ENCODE measurements at regions not wholly inside any gene's neighbourhood (a gene's known extent, or its start where the extent isn't known, plus 50 kb on each side); places are given as distances from the start of the nearest gene placed in this dataset.

DNA sequence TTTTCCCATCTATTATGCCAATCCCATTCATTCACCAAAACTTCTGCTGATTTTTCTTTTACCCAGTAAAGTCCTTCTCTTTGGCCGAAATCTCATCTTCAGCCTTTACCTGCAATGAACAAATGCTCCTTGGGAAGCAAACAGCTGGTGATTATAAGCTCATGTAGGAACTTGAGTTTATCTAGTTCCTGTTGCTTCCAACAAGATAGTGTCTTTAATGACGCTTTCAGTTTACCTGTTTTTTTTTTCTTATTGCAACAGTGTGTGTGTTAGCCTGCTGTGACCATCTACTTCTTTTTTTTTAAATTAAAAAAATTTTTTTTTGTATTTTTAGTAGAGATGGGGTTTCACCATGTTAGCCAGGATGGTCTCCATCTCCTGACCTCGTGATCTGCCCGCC, 156.0 kb downstream of the CD47 start:
- Mint-ChIP-seq H3K27me3 (ENCODE audit: low read depth) (no peaks in the 10 kb centered on the region), H3K36me3 (ENCODE audit: low read depth) (no peaks in the 10 kb centered on the region), H3K4me3 (no peak overlapping the region), H3K27ac (no peak overlapping the region), H3K9me3 (peaks cover 11% of the 10 kb centered on the region), H3K4me1 (peaks cover 12% of the 10 kb centered on the region)
- no peak for TF ChIP-seq CTCF (IDR thresholded peaks at IDR 0.05; ENCODE audit: unreplicated experiment in 3 of 3)

- Mint-ChIP-seq H3K27ac (no peak overlapping the region), H3K4me3 (no peak overlapping the region)
- no peak for TF ChIP-seq CTCF (IDR thresholded peaks at IDR 0.05; ENCODE audit: unreplicated experiment in 3 of 3)
These were observed 157.4 kb downstream of the CD47 start for GRCh38 chr3:107933450-107933849.

DNA sequence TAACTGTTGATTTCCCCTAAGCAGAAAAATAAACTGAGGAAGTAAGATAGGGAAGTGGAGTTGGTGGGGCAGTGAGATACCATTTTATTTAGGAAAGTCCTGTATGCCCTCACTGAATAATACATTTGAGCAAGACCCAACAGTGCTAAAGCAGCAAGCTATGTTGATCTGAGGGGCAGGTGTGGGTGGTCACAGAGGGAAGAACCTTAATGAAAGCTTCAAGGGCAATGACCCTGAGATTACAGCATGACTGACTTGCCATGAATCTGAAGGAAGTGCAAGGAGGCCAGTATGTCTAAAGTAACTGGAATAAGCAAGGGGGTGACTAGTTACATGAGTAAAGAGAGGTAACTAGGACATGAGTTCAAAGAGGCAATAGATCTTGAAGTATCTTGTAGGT, 159.5 kb downstream of the CD47 start:
- no peaks in the 10 kb centered on the region for H3K36me3 Mint-ChIP-seq (ENCODE audit: low read depth)
- peaks cover 6% of the 10 kb centered on the region for H3K27me3 Mint-ChIP-seq (ENCODE audit: low read depth)
- TF ChIP-seq CTCF (IDR thresholded peaks at IDR 0.05; ENCODE audit: unreplicated experiment in 3 of 3), result no peak
- no peak overlapping the region for H3K4me3 Mint-ChIP-seq
- peaks cover 11% of the 10 kb centered on the region for H3K9me3 Mint-ChIP-seq
- no peak overlapping the region for H3K27ac Mint-ChIP-seq
- H3K4me1 Mint-ChIP-seq, result peaks cover 12% of the 10 kb centered on the region

More at GRCh38 chr3:107933450-107933849, 157.4 kb downstream of the CD47 start:
- Mint-ChIP-seq H3K27me3 (ENCODE audit: low read depth) (no peaks in the 10 kb centered on the region), H3K4me1 (peaks cover 6% of the 10 kb centered on the region), H3K9me3 (peaks cover 11% of the 10 kb centered on the region), H3K36me3 (ENCODE audit: low read depth) (no peaks in the 10 kb centered on the region)

GRCh38 chr3:107929088-107929487, 161.7 kb downstream of the CD47 start:
- Mint-ChIP-seq H3K9me3 (peaks cover 8% of the 10 kb centered on the region), H3K27me3 (ENCODE audit: low read depth) (peaks cover 6% of the 10 kb centered on the region), H3K36me3 (ENCODE audit: low read depth) (no peaks in the 10 kb centered on the region), H3K4me3 (no peak overlapping the region), H3K4me1 (peaks cover 12% of the 10 kb centered on the region), H3K27ac (no peak overlapping the region)
- TF ChIP-seq CTCF (IDR thresholded peaks at IDR 0.05; ENCODE audit: unreplicated experiment in 3 of 3), result no peak

DNA sequence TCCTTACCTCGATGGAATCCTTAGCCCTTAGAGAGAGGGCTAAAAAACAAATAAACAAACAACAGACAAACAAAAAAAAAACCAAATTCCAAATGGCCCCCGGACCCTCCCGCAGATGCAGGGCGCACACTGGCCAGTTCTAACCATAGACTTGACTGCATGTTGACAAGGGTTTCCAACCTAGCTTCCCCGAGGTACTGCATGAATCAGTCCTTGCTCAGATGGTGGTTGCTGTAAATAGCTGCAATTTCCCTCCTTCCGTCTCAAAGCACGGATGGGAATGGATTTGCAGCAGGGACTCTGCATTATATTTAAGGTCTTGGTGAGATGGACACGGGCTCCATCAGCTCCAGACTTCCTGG, 162.8 kb downstream of the CD47 start:
- peak overlapping the region in 2 of 3 experiments; percentile 29 to 38 for H3K27ac Mint-ChIP-seq
- H3K36me3 Mint-ChIP-seq (ENCODE audit: low read depth), result no peaks in the 10 kb centered on the region
- peaks cover 1% of the 10 kb centered on the region for H3K9me3 Mint-ChIP-seq
- H3K27me3 Mint-ChIP-seq (ENCODE audit: low read depth), result peaks cover 6% of the 10 kb centered on the region
- peak overlapping the region; percentile 89 to 93 (median 93) for H3K4me3 Mint-ChIP-seq
- peaks cover 12% of the 10 kb centered on the region for H3K4me1 Mint-ChIP-seq
- TF ChIP-seq CTCF (IDR thresholded peaks at IDR 0.05; ENCODE audit: unreplicated experiment in 3 of 3), result no peak

- Mint-ChIP-seq H3K4me3 (peak overlapping the region; percentile 89 to 93 (median 93)), H3K27ac (peak overlapping the region in 2 of 3 experiments; percentile 38 to 53), H3K36me3 (ENCODE audit: low read depth) (no peaks in the 10 kb centered on the region), H3K9me3 (no peaks in the 10 kb centered on the region), H3K27me3 (ENCODE audit: low read depth) (peaks cover 6% of the 10 kb centered on the region), H3K4me1 (peaks cover 12% of the 10 kb centered on the region)
- peak; percentile 89 to 98 (median 91) for TF ChIP-seq CTCF (IDR thresholded peaks at IDR 0.05; ENCODE audit: unreplicated experiment in 3 of 3)
These were observed 163.3 kb downstream of the CD47 start for GRCh38 chr3:107927361-107928083.

Measured in nephron (organoid).